MCF 10A (cell line): ENCODE measurements at regions not wholly inside any gene's neighbourhood (a gene's known extent, or its start where the extent isn't known, plus 50 kb on each side); places are given as distances from the start of the nearest gene placed in this dataset.

ENCODE experiments used
- BruUV-seq: library from RNA; stranded (reverse); fragments of 400-500 nt; replicated peaks from 2 replicates; lab custom pipeline; 2021; lab: Mats Ljungman, UMichigan
- CTCF ChIA-PET: fragments of 300-600 bp; sonication (Branson Sonifier 250); formaldehyde crosslinking; extraction: SDS; loops from one replicate; lab custom pipeline; 2021; ENCODE audit warnings: antibody characterized with exemption, inconsistent platforms; lab: Yijun Ruan, JAX
- POLR2A ChIA-PET: fragments of 300-600, 350-650 bp; sonication (Branson Sonifier 250); formaldehyde crosslinking; extraction: SDS; loops from one replicate; lab custom pipeline; 2020; ENCODE audit warnings: antibody characterized with exemption, inconsistent platforms; lab: Yijun Ruan, JAX
- DNase-seq: peaks from one replicate; pipeline ENCODE4 v3.0.0-alpha.2; 2018; ENCODE audit not compliant: unreplicated experiment
- H3K27ac Mint-ChIP-seq: one replicate; pipeline ENCODE4 v1.8.0; 2022; ENCODE audit warnings: mild to moderate bottlenecking, low read depth, mixed read lengths; ENCODE audit not compliant: unreplicated experiment
- H3K27me3 Mint-ChIP-seq: one replicate; pipeline ENCODE4 v1.8.0; 2022; ENCODE audit warnings: mixed read lengths; ENCODE audit not compliant: insufficient read depth, unreplicated experiment
- H3K36me3 Mint-ChIP-seq: one replicate; pipeline ENCODE4 v1.8.0; 2022; ENCODE audit warnings: mild to moderate bottlenecking, moderate library complexity, mixed read lengths; ENCODE audit not compliant: insufficient read depth, unreplicated experiment
- H3K4me1 Mint-ChIP-seq: one replicate; pipeline ENCODE4 v1.8.0; 2022; ENCODE audit warnings: mixed read lengths; ENCODE audit not compliant: insufficient read depth, unreplicated experiment
- H3K4me3 Mint-ChIP-seq: one replicate; pipeline ENCODE4 v1.8.0; 2022; ENCODE audit warnings: mild to moderate bottlenecking, moderate library complexity, mixed read lengths; ENCODE audit not compliant: unreplicated experiment
- H3K9me3 Mint-ChIP-seq: one replicate; pipeline ENCODE4 v1.8.0; 2022; ENCODE audit warnings: mixed read lengths; ENCODE audit not compliant: unreplicated experiment
- CTCF ChIP-seq: fragments of 200-600 bp; IDR thresholded peaks from one replicate; pipeline ENCODE4 v1.8.0; 2022; ENCODE audit warnings: antibody characterized with exemption, mild to moderate bottlenecking; ENCODE audit not compliant: unreplicated experiment
- intact Hi-C: fragments of 100-400 bp; cut with micrococcal nuclease; formaldehyde crosslinking; loops from 2 replicates; pipeline ENCODE4 v1.14.1; 2022

DNA sequence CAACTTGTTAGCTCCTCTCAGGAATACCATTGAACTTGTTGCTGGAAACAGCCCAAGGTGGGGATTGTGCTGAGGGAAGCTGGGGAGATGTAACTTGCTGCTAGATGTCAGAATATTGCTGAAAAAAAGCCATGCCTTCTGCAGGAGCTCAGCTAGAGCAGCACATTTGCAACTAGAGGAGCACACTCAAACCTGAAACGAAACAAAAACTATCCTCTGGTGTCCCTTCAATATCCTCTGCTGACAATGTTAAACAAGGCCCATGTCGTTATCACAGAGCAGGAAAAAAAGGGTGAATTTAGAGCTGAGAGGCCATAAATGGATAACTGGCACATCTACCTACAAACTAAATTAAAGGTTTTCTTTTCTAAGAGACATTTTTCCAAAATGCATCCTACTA lies 53.7 kb upstream of the MACC1 start:
- intact Hi-C loops, result no loop called here
- no peaks in the 10 kb centered on the region for H3K4me1 Mint-ChIP-seq
- ChIA-PET CTCF (no interaction called here), POLR2A (no interaction called here)
- H3K36me3 Mint-ChIP-seq, result no peaks in the 10 kb centered on the region
- H3K9me3 Mint-ChIP-seq, result no peaks in the 10 kb centered on the region
- H3K27ac Mint-ChIP-seq, result no peak overlapping the region
- DNase-seq, result no peak
- H3K4me3 Mint-ChIP-seq, result no peak overlapping the region
- no peak for TF ChIP-seq CTCF
- no TSS peak for BruUV-seq
- H3K27me3 Mint-ChIP-seq, result no peaks in the 10 kb centered on the region

GRCh38 chr7:20275637-20276036 lies 55.1 kb upstream of the ITGB8 start:
- no peak for DNase-seq
- BruUV-seq, result no TSS peak
- Mint-ChIP-seq H3K27ac (no peak overlapping the region), H3K9me3 (no peaks in the 10 kb centered on the region), H3K36me3 (no peaks in the 10 kb centered on the region), H3K4me3 (no peak overlapping the region), H3K27me3 (no peaks in the 10 kb centered on the region), H3K4me1 (no peaks in the 10 kb centered on the region)
- no peak for TF ChIP-seq CTCF
- POLR2A ChIA-PET, result no interaction called here
- CTCF ChIA-PET, result interaction anchor here (0.7 kb wide), 1 partner anchor 521 kb away, joined by 3 read pairs; no protein-coding TSS in a partner anchor
- intact Hi-C loops, result no loop called here

DNA sequence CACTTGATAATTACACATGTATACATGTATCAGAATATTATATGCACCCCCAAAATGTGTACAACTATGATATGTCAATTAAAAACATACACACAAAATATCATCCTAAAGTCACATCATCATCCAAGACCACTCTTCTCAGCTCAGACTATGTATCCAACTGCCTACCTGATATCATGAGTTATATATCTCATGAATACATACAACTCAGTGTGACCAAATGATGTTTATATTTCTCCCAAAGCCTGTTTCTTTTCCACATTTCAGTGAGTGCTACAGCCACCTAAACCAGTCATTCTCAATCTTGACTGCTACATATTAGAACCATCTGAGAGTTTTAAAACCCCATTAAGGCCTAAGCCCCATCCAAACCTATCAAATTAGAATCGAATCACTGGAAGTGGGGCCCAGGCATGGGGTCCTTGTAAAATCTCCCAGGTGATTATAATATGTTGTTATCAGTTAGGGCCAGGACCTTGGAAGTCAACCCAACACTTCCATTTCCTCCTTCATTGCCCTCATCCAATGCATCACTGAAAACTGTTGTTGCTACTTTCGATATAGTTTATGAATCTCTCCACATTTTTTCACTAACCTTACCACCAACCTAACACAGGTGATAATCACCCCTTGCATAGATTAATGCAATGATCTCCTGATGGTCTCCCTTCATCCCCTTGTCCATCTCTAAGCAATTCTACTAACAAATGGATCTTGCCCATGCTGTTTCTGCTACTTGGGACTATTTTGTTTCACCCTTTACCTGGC lies 53.8 kb upstream of the ITGB8 start:
- peaks cover 5% of the 10 kb centered on the region for H3K4me1 Mint-ChIP-seq
- CTCF ChIA-PET, result no interaction called here
- H3K27ac Mint-ChIP-seq, result no peak overlapping the region
- H3K9me3 Mint-ChIP-seq, result no peaks in the 10 kb centered on the region
- no TSS peak for BruUV-seq
- no peak overlapping the region for H3K4me3 Mint-ChIP-seq
- intact Hi-C loops, result no loop called here
- DNase-seq, result no peak
- H3K27me3 Mint-ChIP-seq, result no peaks in the 10 kb centered on the region
- TF ChIP-seq CTCF, result no peak
- H3K36me3 Mint-ChIP-seq, result no peaks in the 10 kb centered on the region
- POLR2A ChIA-PET, result no interaction called here

- intact Hi-C loops, result no loop called here
Measured at GRCh38 chr7:20279979-20280378, 50.7 kb upstream of the ITGB8 start.

More at GRCh38 chr7:20279979-20280378, 50.7 kb upstream of the ITGB8 start:
- Mint-ChIP-seq H3K27me3 (no peaks in the 10 kb centered on the region), H3K9me3 (peaks cover 6% of the 10 kb centered on the region), H3K27ac (no peak overlapping the region), H3K4me1 (peaks cover 12% of the 10 kb centered on the region), H3K36me3 (no peaks in the 10 kb centered on the region), H3K4me3 (no peak overlapping the region)
- ChIA-PET CTCF (interaction anchor here (0.6 kb wide), 1 partner anchor 109 kb away, joined by 4 read pairs; no protein-coding TSS in a partner anchor), POLR2A (interaction anchor here (0.5 to 0.7 kb wide), 2 partner anchors 22 to 26 kb away, joined by 3 to 4 read pairs; no protein-coding TSS in a partner anchor)
- no peak for DNase-seq
- no peak for TF ChIP-seq CTCF
- no TSS peak for BruUV-seq
